Osteoblast (primary cell): ENCODE measurements at regions not wholly inside any gene's neighbourhood (a gene's known extent, or its start where the extent isn't known, plus 50 kb on each side); places are given as distances from the start of the nearest gene placed in this dataset.

Experiments
- DNase-seq: peaks from one replicate; pipeline ENCODE4 v3.0.0; 2011; ENCODE audit warnings: low spot score, mixed read lengths; ENCODE audit not compliant: insufficient read length; ENCODE audit errors: missing footprints
- H2AFZ ChIP-seq: 2 replicates; pipeline ENCODE4 v1.6.0; 2011; ENCODE audit warnings: mild to moderate bottlenecking, low read length
- H3K27ac ChIP-seq: 2 replicates; pipeline ENCODE4 v1.5.1; 2011; ENCODE audit warnings: mild to moderate bottlenecking, low read depth, low read length, moderate library complexity
- H3K27me3 ChIP-seq: 2 replicates; pipeline ENCODE4 v1.6.0; 2012; ENCODE audit warnings: mild to moderate bottlenecking, control low read depth, inconsistent platforms, low read length, moderate library complexity; ENCODE audit not compliant: insufficient read depth
- H3K36me3 ChIP-seq: 2 replicates; pipeline ENCODE4 v1.5.1; 2011; ENCODE audit warnings: mild to moderate bottlenecking, low read length, control low read depth, moderate library complexity; ENCODE audit not compliant: insufficient read depth
- H3K4me1 ChIP-seq: 2 replicates; pipeline ENCODE4 v1.5.1; 2011; ENCODE audit warnings: mild to moderate bottlenecking, low read length, control low read depth, moderate library complexity; ENCODE audit not compliant: insufficient read depth
- H3K4me2 ChIP-seq: 2 replicates; pipeline ENCODE4 v1.6.0; 2011; ENCODE audit warnings: mild to moderate bottlenecking, low read length; ENCODE audit not compliant: insufficient read depth
- H3K4me3 ChIP-seq: fragments of 200-600 bp; sonication (generic); 3 replicates; pipeline ENCODE4 v1.5.1; 2012; ENCODE audit warnings: mild to moderate bottlenecking, low read length, inconsistent platforms; ENCODE audit not compliant: insufficient read depth
- H3K79me2 ChIP-seq: 2 replicates; pipeline ENCODE4 v1.6.0; 2012; ENCODE audit warnings: mild to moderate bottlenecking, low read length, control low read depth, inconsistent platforms; ENCODE audit not compliant: insufficient read depth
- H3K9me3 ChIP-seq: 2 replicates; pipeline ENCODE4 v1.5.1; 2011; ENCODE audit warnings: low read depth, low read length, control low read depth
- H4K20me1 ChIP-seq: 2 replicates; pipeline ENCODE4 v1.6.0; 2012; ENCODE audit warnings: mild to moderate bottlenecking, low read length, control low read depth; ENCODE audit not compliant: insufficient read depth
- TF ChIP-seq, protein P1 (sequence below): IDR thresholded peaks from 2 replicates; pipeline ENCODE4 v1.5.1; 2011; ENCODE audit warnings: mild to moderate bottlenecking, low read depth, low read length, moderate library complexity; ENCODE audit errors: extremely low read depth

DNA sequence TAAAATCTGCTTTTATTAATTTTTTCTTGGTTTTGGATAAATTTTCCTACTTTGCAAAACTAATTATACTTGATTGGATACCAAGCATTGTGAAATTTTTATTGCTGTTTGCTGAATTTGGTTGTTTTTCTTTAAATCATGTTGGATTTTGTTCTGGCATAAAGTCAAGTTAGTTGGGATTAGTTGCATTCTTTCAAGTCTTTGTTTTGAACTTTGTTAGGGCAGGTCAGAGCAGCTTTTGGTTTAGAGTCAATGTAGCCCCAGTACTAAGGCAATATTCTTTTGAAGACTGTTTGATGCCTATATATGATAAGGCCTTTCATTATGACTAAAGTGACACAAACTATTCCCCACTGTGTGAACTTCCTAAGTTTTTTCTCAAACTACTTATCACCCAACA lies 531.1 kb downstream of the RASEF start:
- Histone ChIP-seq H3K4me1 (no peaks in the 10 kb centered on the region), H2AFZ (no peak overlapping the region), H3K27me3 (no peaks in the 10 kb centered on the region), H3K79me2 (no peaks in the 10 kb centered on the region), H3K4me2 (no peak overlapping the region), H3K9me3 (no peaks in the 10 kb centered on the region), H3K4me3 (no peak overlapping the region), H3K36me3 (no peaks in the 10 kb centered on the region), H4K20me1 (no peaks in the 10 kb centered on the region), H3K27ac (no peak overlapping the region)
- no peak for DNase-seq
- TF ChIP-seq, protein P1, sequence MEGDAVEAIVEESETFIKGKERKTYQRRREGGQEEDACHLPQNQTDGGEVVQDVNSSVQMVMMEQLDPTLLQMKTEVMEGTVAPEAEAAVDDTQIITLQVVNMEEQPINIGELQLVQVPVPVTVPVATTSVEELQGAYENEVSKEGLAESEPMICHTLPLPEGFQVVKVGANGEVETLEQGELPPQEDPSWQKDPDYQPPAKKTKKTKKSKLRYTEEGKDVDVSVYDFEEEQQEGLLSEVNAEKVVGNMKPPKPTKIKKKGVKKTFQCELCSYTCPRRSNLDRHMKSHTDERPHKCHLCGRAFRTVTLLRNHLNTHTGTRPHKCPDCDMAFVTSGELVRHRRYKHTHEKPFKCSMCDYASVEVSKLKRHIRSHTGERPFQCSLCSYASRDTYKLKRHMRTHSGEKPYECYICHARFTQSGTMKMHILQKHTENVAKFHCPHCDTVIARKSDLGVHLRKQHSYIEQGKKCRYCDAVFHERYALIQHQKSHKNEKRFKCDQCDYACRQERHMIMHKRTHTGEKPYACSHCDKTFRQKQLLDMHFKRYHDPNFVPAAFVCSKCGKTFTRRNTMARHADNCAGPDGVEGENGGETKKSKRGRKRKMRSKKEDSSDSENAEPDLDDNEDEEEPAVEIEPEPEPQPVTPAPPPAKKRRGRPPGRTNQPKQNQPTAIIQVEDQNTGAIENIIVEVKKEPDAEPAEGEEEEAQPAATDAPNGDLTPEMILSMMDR: no peak

DNA sequence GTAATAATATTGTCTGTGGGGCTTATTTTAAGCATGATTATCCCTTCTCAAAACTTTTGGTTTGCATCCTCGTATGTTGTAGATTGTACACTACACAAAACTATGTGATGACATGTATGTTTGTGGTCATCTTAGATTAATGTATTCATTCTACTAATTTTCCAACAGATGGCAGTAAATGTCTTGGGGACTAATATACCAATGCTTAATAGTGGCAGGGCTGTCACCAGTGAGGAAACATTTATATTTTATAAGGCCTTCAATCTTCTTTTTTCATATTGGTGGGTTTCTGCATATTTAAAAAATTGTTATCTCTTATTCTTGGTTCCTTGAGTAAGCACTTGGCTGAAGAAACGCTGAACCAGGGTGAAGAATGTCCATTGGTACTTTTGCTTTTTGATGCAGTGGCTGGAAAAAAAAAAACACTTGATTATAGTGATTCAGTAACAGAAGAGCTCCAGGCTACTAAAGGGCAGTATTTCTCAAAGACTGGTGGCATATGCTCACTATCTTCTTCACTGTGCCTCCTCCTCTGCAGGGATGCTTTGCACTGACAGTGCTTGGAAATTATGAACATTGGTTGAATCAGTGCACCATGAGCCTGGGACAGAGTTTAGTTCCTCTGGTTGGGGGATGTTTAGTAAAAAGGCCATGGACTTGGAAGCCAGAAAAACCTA lies 530.3 kb downstream of the RASEF start:
- DNase-seq: no peak
- Histone ChIP-seq H3K27me3 (no peaks in the 10 kb centered on the region), H4K20me1 (no peaks in the 10 kb centered on the region), H3K36me3 (no peaks in the 10 kb centered on the region), H3K4me2 (no peak overlapping the region), H3K4me3 (no peak overlapping the region), H2AFZ (no peak overlapping the region), H3K4me1 (no peaks in the 10 kb centered on the region), H3K9me3 (no peaks in the 10 kb centered on the region), H3K27ac (no peak overlapping the region), H3K79me2 (no peaks in the 10 kb centered on the region)
- TF ChIP-seq, protein P1: no peak

DNA sequence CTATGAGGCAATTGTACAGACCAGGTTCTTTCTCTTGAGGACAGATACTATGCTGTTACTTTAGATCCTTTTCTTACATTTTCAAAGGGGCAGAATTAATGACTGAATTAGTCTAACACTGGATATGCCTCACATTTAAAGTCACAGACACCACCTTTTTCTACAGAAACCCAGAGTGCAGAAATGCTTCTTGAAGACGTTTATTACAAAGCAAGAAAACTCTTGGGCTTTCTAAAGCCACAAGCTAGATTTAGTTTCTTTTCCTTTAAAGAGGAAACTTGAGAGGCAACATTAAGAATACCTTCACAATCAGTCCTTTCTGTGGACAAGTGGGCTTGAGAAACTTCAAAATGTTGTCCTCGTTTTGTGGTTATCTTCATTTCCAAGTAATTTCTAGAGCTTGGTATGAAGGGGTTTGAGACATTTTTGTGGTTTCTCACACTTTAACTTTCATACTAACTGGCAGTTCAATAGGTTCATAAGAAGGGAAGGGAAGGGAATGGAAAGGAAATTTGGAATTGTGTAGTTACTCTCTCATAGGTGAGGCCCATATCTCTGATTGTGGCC lies 527.4 kb downstream of the RASEF start:
- Histone ChIP-seq H3K4me2 (no peak overlapping the region), H3K9me3 (no peaks in the 10 kb centered on the region), H3K4me1 (no peaks in the 10 kb centered on the region), H3K79me2 (no peaks in the 10 kb centered on the region), H3K4me3 (no peak overlapping the region), H3K36me3 (no peaks in the 10 kb centered on the region), H3K27ac (no peak overlapping the region), H2AFZ (no peak overlapping the region), H3K27me3 (no peaks in the 10 kb centered on the region), H4K20me1 (no peaks in the 10 kb centered on the region)
- TF ChIP-seq, protein P1: no peak
- DNase-seq: no peak

DNA sequence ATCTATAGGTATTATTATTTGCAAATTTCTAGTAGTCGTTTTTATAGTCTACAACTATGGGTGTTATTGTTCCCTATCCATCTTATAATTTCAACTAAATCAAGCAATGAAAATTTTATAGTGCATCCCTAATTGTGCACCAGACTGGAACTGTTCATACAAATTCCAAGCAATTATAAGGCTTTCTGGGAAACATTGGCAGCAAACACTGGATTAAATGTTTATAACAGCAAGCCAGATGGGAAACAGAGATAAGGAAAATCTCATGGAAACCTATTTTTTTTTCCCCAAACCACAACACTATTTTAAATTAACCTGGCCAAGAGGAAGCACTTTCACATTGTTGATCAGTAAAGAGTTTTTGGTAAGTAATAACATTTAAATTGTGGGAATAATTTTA lies 524.3 kb downstream of the RASEF start:
- Histone ChIP-seq H4K20me1 (no peaks in the 10 kb centered on the region), H3K27ac (no peak overlapping the region), H3K4me3 (no peak overlapping the region), H3K36me3 (no peaks in the 10 kb centered on the region), H3K27me3 (no peaks in the 10 kb centered on the region), H3K79me2 (no peaks in the 10 kb centered on the region), H2AFZ (no peak overlapping the region), H3K9me3 (no peaks in the 10 kb centered on the region), H3K4me1 (no peaks in the 10 kb centered on the region), H3K4me2 (no peak overlapping the region)
- TF ChIP-seq, protein P1: no peak
- DNase-seq: no peak
